Cardiac muscle cell (in vitro differentiated cells and primary cell): ENCODE measurements at regions not wholly inside any gene's neighbourhood (a gene's known extent, or its start where the extent isn't known, plus 50 kb on each side); places are given as distances from the start of the nearest gene placed in this dataset.

ENCODE experiments used
- DNase-seq, 2 donors: peaks; one replicate each; pipeline versions ENCODE4 v3.0.0 to v3.0.0-alpha.2; 2010 to 2017; ENCODE audit warnings: low read depth in 1 of 2, low spot score in 1 of 2
- H3K27ac ChIP-seq: fragments of 200-600 bp; sonication (generic); 2 replicates; pipeline ENCODE4 v1.5.1; 2016
- H3K27me3 ChIP-seq: fragments of 200-600 bp; sonication (generic); 2 replicates; pipeline ENCODE4 v1.6.0; 2016; ENCODE audit warnings: control low read depth
- H3K36me3 ChIP-seq: fragments of 200-600 bp; sonication (generic); 2 replicates; pipeline ENCODE4 v1.5.1; 2016; ENCODE audit warnings: control low read depth
- H3K4me1 ChIP-seq: fragments of 200-600 bp; sonication (generic); 2 replicates; pipeline ENCODE4 v1.8.1; 2017; ENCODE audit warnings: low read depth, mild to moderate bottlenecking, mixed run types
- H3K4me3 ChIP-seq: fragments of 200-600 bp; sonication (generic); 2 replicates; pipeline ENCODE4 v1.5.1; 2016; ENCODE audit warnings: mild to moderate bottlenecking
- H3K9me3 ChIP-seq: fragments of 200-600 bp; sonication (generic); 2 replicates; pipeline ENCODE4 v1.5.1; 2017; ENCODE audit warnings: low read depth, mild to moderate bottlenecking, control low read depth
- TF ChIP-seq, protein P1 (sequence below): IDR thresholded peaks from 2 replicates; pipeline ENCODE4 v1.5.1; 2012; ENCODE audit warnings: low read depth, mild to moderate bottlenecking, low read length

DNA sequence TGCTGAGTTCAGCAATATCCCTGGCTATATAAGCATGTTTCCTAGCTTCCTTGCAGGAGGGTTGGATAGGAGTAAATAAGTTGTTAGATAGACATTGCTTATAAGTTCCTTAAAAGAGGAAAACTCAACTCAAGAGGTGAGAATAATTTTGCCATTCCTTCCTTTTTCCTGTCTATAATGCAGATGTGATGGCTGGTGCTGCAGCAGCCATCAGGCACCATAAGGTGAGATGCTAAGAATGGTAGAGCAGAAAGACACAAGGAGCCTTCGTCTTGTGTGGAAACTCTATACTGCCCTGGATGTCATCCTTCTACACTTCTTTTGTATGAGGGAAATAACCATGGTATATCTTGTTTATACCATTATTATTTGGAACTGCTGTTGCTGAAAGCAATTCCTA, 74.5 kb upstream of the GRK3 start:
- Histone ChIP-seq H3K4me3 (no peak overlapping the region), H3K9me3 (no peaks in the 10 kb centered on the region), H3K36me3 (no peaks in the 10 kb centered on the region), H3K27ac (no peak overlapping the region), H3K27me3 (no peaks in the 10 kb centered on the region), H3K4me1 (peaks cover 12% of the 10 kb centered on the region)
- TF ChIP-seq, protein P1, sequence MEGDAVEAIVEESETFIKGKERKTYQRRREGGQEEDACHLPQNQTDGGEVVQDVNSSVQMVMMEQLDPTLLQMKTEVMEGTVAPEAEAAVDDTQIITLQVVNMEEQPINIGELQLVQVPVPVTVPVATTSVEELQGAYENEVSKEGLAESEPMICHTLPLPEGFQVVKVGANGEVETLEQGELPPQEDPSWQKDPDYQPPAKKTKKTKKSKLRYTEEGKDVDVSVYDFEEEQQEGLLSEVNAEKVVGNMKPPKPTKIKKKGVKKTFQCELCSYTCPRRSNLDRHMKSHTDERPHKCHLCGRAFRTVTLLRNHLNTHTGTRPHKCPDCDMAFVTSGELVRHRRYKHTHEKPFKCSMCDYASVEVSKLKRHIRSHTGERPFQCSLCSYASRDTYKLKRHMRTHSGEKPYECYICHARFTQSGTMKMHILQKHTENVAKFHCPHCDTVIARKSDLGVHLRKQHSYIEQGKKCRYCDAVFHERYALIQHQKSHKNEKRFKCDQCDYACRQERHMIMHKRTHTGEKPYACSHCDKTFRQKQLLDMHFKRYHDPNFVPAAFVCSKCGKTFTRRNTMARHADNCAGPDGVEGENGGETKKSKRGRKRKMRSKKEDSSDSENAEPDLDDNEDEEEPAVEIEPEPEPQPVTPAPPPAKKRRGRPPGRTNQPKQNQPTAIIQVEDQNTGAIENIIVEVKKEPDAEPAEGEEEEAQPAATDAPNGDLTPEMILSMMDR, result no peak
- DNase-seq, result no peak

DNA sequence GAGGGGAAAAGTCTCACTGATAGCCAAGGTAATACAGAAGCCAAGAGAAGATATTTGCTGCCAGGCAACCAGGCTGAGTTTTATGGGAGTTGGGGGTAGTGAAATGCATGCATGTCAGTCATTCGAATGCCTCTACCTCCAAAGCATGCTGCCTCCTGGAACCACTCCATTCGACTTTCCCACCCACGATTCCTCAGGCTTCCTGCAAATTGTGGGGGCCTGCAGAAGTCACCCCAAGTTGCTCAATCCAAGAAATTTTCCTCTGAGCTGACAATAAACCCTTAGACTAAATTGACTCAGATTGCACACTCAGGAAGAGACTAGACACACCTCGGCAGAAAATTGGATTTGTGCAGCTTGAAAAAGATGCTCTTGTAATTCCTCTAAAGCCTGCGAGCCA, 73.6 kb upstream of the GRK3 start:
- H3K9me3 ChIP-seq, result no peaks in the 10 kb centered on the region
- no peaks in the 10 kb centered on the region for H3K27me3 ChIP-seq
- TF ChIP-seq, protein P1, result no peak
- H3K4me3 ChIP-seq, result no peak overlapping the region
- no peak overlapping the region for H3K27ac ChIP-seq
- peaks cover 12% of the 10 kb centered on the region for H3K4me1 ChIP-seq
- no peaks in the 10 kb centered on the region for H3K36me3 ChIP-seq
- DNase-seq, result no peak

DNA sequence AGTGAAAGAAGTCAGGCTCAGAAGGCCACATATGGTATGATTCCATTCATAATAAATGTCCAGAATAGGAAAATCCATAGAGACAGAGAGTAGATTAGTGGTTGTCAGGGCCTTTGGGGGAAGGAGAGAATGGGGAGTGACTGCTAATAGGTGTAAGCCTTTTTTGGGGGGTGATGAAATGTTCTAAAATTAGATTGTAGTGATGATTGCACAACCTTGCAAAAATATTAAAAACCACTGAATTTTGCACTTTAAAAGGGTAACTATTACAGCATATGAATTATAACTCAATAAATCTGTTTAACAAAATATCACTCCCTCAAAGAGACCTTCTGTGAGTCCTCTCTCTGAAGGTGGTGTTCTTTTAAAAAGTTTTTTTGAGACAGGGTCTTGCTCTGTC, 72.3 kb upstream of the GRK3 start:
- H3K4me3 ChIP-seq, result no peak overlapping the region
- TF ChIP-seq, protein P1, result no peak
- H3K27ac ChIP-seq, result no peak overlapping the region
- no peak for DNase-seq
- no peaks in the 10 kb centered on the region for H3K36me3 ChIP-seq
- no peaks in the 10 kb centered on the region for H3K9me3 ChIP-seq
- H3K4me1 ChIP-seq, result peaks cover 19% of the 10 kb centered on the region
- H3K27me3 ChIP-seq, result no peaks in the 10 kb centered on the region

DNA sequence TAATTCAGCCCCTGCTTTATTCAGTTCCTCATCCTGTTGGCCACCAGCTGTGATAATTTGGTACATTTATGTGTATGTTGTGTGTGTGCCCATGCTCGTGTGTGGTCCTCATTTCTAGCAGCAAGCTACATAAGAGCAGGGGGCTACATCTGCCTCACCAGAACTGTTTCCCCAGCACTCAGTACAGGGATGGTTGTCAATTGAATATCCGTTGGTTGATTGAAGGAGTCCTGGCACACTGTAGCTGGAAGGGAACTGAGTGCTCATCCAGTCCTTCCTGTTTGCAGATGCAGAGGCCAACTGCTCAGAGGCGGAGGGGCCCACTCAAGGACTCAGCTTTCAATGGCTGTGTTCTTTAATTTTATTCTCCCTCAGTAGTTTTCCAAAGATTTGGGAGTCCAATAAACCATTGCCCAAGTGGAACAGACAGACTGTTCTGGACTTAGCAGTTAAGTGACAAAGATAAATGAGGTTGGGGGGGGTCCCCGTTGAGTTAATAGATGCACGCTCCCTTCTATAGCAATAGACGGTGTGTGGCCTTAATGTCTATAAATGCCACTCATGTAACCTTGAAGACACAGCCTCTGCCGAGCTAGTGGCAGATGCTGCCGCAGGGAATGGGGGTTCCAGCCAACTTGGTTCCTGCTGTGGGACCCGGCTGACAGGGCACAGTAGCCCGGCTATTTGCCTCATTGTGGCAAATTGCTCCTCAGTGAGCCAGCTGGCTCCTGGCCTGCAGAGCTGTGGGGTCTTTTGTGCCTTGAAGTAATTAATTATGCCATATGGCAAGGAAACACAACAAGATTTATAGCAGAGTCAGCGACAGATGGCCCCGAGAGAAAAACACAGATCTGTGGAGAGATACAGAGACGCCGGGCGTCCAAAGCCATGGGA, 71.4 kb upstream of the GRK3 start:
- TF ChIP-seq, protein P1, result no peak
- Histone ChIP-seq H3K9me3 (no peaks in the 10 kb centered on the region), H3K27ac (no peak overlapping the region), H3K27me3 (no peaks in the 10 kb centered on the region), H3K4me3 (no peak overlapping the region), H3K4me1 (peaks cover 18% of the 10 kb centered on the region), H3K36me3 (no peaks in the 10 kb centered on the region)
- DNase-seq, result no peak

DNA sequence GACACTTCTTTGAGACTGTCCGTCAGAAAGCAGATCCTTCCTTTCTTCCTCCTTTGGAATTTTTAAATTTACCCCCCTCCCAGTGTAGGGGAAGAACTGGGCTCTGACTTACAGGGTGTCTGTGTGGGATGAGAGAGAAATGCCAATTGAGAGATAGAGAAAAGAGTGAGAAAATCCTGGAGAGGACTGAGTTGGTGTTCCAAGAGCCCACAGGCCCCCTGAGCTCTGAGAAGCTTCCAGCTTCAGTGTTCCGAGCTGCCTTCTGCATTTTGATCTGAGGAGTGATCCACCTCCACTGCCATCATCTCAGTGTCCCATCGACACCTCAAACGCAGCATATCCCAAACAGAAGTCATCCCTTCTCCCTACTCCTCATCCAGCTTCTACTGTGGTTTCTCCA, 70.7 kb upstream of the GRK3 start:
- H3K27me3 ChIP-seq, result no peaks in the 10 kb centered on the region
- no peaks in the 10 kb centered on the region for H3K9me3 ChIP-seq
- no peak for DNase-seq
- TF ChIP-seq, protein P1, result no peak
- H3K27ac ChIP-seq, result no peak overlapping the region
- H3K4me1 ChIP-seq, result peaks cover 12% of the 10 kb centered on the region
- H3K4me3 ChIP-seq, result no peak overlapping the region
- no peaks in the 10 kb centered on the region for H3K36me3 ChIP-seq
